ENCODE measurements at regions not wholly inside any gene's neighbourhood (a gene's known extent, or its start where the extent isn't known, plus 50 kb on each side); places are given as distances from the start of the nearest gene placed in this dataset.

GRCh38 chr6:101011186-101011585, 130.1 kb upstream of the ASCC3 start:
- Histone ChIP-seq H2AFZ (ENCODE audit: low read depth, low read length, poor library complexity, severe bottlenecking) (no peak overlapping the region), H3K27me3 (ENCODE audit: insufficient read depth, low read length) (no peaks in the 10 kb centered on the region), H3K36me3 (ENCODE audit: control insufficient read depth in 1 of 2, insufficient read depth in 2 of 2, low read length in 2 of 2) (no peaks in the 10 kb centered on the region), H3K9me2 (ENCODE audit: insufficient read depth) (no peaks in the 10 kb centered on the region), H3K9ac (ENCODE audit: low read length) (no peak overlapping the region), H3K4me1 (ENCODE audit: control insufficient read depth in 1 of 2, insufficient read depth in 2 of 2, low read length in 2 of 2) (peaks cover 0 to 3% of the 10 kb centered on the region in 2 experiments; a peak in 1 of 4 replicates), H4K20me1 (ENCODE audit: insufficient read depth) (no peaks in the 10 kb centered on the region), H3K4me2 (ENCODE audit: low read length) (no peak overlapping the region), H3K79me2 (ENCODE audit: insufficient read depth, low read length) (no peaks in the 10 kb centered on the region), H3K27ac (ENCODE audit: low read depth, low read length) (no peak overlapping the region), H3K4me3 (replicated peaks in 1 of 2; ENCODE audit: low read depth in 1 of 2, low read length in 2 of 2) (no peak overlapping the region), H3K9me3 (ENCODE audit: control insufficient read depth in 1 of 2, insufficient read depth in 1 of 2, low read depth in 1 of 2, low read length in 2 of 2) (no peaks in the 10 kb centered on the region)
- ATAC-seq (no peak), DNase-seq (ENCODE audit: low read depth, low spot score) (no peak)
- BruUV-seq (replicated peaks): no TSS peak
- ChIA-PET RAD21 (ENCODE audit: low non-redundant PET in 1 of 2, low total read pairs in 2 of 2, uncharacterized antibody in 2 of 2, unreplicated experiment in 2 of 2) (no interaction called here), POLR2A (no interaction called here), CTCF (no interaction called here)
- intact Hi-C loops (cut with micrococcal nuclease): no loop called here
- TF ChIP-seq SRF (IDR thresholded peaks at IDR 0.05; ENCODE audit: low read depth) (no peak), YY1 (IDR thresholded peaks at IDR 0.05; ENCODE audit: extremely low read depth, insufficient replicate concordance, low read depth, low read length) (no peak), FOSL1 (IDR thresholded peaks at IDR 0.05; ENCODE audit: low read depth) (no peak), CEBPB (IDR thresholded peaks at IDR 0.05; ENCODE audit: low read depth) (no peak), ELF1 (IDR thresholded peaks at IDR 0.05; ENCODE audit: borderline replicate concordance, low read depth) (no peak), EZH2 (IDR thresholded peaks at IDR 0.05) (no peak), CBX3 (IDR thresholded peaks at IDR 0.05; ENCODE audit: low read depth) (no peak), RAD21 (IDR thresholded peaks at IDR 0.05; ENCODE audit: low read depth) (no peak), EGR1 (IDR thresholded peaks at IDR 0.05; ENCODE audit: low read depth) (no peak), EZH2phosphoT487 (IDR thresholded peaks at IDR 0.05; ENCODE audit: borderline replicate concordance) (no peak), ZNF274 (IDR thresholded peaks at IDR 0.05; ENCODE audit: low read depth, low read length) (no peak), ZBTB33 (IDR thresholded peaks at IDR 0.05; ENCODE audit: extremely low read depth, insufficient replicate concordance, low read length) (no peak), REST (IDR thresholded peaks at IDR 0.05; ENCODE audit: low read depth) (no peak)
- TF ChIP-seq, protein P1, sequence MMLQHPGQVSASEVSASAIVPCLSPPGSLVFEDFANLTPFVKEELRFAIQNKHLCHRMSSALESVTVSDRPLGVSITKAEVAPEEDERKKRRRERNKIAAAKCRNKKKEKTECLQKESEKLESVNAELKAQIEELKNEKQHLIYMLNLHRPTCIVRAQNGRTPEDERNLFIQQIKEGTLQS (IDR thresholded peaks at IDR 0.05): no peak

Data from HCT116 (cell line).